ENCODE measurements at regions not wholly inside any gene's neighbourhood (a gene's known extent, or its start where the extent isn't known, plus 50 kb on each side); places are given as distances from the start of the nearest gene placed in this dataset.

DNA sequence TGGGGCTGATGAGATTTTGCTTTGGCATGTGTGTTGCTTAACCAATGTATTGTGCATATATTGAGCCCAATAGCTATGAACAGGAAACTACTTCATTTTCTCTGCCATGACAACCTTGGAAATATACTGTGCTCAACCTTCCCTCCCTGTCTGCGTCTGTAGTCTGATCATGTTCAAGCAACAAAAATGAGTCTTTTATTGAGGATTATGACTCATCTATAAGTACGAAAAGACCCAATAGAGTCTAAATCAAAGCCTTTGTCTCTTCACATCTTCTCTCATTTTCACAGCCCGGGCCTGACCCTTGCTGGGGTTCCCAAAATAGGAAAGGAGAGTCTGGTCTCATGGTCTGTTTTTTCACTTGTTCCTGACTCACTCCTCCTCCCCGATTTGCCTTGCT, 158.2 kb downstream of the CAND1 start:
- no peak for DNase-seq

- no peak for DNase-seq
These were observed 159.3 kb downstream of the CAND1 start for GRCh38 chr12:67428431-67428830.

- DNase-seq, result peak; percentile 60
These were observed 161.7 kb downstream of the CAND1 start for GRCh38 chr12:67430708-67431335.

DNA sequence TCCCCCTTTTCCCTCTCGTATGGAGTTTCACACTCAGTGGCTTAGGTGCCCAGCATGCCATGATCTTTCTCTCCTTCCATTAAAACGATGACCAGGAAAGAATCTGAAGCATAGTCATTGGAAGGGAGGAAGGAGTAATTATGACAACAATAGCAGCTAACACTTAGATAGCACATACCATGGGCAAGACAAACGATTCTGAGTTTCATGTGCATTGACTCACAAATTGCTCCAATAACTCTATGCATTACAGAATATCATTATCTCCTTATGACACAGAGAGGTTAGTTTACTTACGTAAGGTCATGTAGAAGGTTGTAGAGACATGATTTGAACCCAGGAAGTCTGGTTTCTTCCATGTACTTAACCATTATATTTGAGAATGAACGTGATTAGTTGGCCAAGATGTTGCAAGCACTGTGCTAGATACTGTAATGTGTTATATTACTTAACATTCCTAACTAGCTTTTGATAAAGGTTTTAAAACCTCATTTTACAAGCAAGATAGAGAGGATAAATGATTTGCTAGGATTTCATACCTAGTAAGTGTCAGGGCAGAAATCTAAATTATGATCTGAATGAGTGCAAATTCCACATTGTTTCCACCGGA, 162.4 kb downstream of the CAND1 start:
- no peak for DNase-seq

- no peak for DNase-seq
These were observed 164.4 kb downstream of the CAND1 start for GRCh38 chr12:67433385-67434175.

DNA sequence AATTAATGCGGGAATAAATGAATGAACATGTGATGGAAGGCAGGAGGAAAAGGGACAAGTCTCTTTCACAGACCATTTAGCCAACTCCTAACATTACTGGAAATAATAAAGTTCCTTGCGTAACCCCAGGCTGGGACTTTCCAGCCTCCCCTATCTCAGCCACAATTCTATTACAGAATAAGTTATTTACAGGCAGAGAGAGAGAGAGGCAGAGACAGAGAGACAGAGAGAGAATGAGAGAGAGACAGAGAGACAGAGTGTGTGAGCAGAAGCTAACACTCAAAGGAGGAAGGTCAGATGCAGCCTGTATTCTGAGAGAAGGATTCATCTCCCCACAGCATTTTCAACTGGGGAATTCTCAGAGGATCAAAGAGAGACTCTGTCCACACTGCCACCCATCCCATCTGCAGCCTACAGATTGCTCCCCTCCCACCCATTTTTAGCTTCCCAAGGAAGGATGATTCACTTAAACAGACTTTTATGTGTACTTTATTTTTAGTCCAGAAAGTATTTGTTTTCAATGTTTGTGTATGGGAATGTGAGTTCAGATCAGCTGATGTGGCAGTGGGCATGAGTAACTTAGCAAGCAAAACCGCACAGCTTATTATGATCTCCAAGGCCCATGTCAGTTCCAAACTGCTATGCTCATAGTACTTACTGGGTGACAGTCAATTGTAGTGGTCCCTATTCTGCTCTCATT, 165.7 kb downstream of the CAND1 start:
- no peak for DNase-seq

DNA sequence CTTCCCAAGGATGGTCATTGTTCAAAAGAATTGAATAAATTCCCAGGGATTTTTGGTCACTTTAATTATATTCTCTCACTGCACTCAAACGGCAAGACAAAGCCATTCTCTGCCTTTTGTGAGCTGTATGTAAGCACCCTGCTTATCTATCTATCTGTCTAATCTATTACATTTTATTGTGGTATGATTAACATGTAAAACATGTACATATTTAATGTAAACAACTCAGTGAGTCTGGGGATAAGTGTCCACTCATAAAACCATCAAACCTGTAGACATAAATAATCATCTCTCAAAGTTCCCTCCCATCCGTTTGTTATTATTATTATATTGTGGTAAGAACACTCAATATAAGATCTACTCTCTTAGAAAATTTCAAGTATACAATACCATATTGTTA, 167.1 kb downstream of the CAND1 start:
- DNase-seq, result no peak

GRCh38 chr12:67437011-67437410, 167.9 kb downstream of the CAND1 start:
- DNase-seq, result no peak

GRCh38 chr12:67439611-67440010, 170.5 kb downstream of the CAND1 start:
- no peak for DNase-seq

DNA sequence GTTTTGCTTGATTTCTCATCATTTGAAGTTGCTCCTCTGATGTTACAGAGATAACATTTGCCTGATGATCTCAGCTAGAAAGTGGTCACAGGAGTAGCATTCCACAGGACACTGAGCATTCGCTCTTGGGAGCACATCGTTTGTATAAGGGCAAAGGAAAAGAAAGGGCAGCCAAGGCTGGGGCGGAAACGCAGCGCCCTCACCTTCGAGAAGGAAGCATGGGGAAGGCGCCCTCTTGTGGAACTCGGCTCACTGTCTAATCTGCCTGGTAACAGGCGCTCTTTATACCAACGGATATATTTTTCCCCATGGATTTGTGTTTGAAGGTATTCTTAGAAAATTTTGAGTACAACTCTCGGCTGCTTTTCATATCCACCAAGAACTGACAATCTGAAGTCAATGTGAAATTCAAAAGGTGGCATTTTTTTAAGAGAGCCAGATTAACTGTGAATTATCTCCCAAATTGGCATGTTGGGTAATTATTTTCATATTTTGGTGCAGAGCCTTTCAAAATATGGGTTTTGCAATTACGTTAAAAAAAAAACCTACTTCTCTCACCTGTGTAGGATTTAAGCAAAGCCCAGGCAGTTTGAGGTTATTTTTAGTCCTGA, 172.7 kb downstream of the CAND1 start:
- DNase-seq, result peak; percentile 59

GRCh38 chr12:67442347-67442841, 173.2 kb downstream of the CAND1 start:
- DNase-seq, result peak; percentile 47

GRCh38 chr12:67442896-67443295, 173.7 kb downstream of the CAND1 start:
- peak; percentile 14 for DNase-seq

GRCh38 chr12:67444542-67444941, 175.4 kb downstream of the CAND1 start:
- no peak for DNase-seq

GRCh38 chr12:67446716-67447115, 177.6 kb downstream of the CAND1 start:
- DNase-seq, result no peak

- no peak for DNase-seq
These were observed 178.0 kb downstream of the CAND1 start for GRCh38 chr12:67447180-67447579.

DNA sequence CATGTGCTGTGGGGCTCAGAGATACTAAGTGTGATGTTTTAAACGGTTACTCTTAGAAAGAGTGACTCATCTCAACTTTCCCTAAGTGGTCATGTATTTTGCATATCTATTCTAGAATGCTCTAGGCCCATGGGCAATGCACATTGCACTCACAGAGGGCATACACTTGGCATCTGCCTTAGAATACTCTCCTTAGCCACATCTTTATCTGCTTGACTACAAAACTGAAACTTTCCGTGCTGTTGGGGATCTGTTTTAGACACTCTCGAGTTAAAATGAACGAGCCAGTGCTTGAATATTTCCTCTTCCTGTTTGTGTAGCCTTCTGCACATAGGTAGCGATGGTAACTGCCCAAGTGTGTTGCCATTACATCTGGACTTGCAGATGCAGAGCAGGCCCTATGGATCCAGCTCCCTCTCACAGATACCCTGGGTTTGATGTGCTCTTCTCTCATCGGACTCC, 180.5 kb downstream of the CAND1 start:
- DNase-seq, result no peak

GRCh38 chr12:67450441-67450840, 181.3 kb downstream of the CAND1 start:
- DNase-seq, result no peak

DNA sequence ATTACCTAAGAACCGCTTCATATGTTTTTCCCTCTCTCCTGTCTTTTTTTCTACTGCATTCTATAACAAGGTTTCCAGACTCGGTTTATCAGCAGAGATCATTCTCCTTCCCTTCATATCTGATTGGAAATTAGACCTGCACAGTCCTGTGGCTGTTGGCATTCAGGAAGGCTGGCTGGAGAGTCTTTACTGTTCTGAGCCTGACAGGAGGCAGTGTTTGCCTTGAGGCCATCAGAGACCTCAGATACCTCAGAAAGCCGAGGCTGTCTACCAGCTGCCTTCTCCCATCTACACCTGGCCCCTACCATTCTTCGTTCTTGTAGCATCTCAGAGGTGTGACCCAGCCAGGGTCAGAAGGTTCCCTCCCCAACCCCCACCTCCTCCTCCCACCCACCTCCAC, 182.0 kb downstream of the CAND1 start:
- no peak for DNase-seq

DNA sequence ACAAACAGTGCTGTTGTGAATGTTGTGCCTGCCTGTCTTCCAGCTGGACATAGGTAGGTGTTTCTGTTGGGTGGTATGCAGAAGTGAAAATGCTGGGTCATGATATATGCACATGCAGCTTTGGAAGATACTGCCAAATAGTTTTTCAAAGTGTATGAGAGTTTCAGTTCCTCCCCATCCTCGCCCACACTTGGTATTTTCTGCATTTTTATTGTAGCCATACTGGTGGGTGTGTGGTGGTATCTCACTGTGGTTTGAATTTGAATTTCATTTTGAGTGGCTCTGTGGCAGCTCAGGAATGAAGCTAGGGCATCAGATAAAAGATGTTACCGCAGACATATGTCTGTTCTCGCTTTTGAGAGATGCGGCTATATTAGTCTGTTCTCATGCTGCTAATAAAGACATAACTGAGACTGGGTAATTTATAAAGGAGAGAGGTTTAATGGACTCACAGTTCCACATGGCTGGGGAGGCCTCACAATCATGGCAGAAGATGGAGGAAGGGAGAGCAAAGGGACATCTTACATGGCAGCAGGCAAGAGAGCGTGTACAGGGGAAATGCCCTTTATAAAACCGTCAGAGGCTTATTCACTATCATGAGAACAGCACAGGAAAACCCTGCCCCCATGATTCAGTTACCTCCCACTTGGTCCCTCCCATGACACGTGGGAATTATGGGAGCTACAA, 183.1 kb downstream of the CAND1 start:
- no peak for DNase-seq

GRCh38 chr12:67453191-67453590, 184.0 kb downstream of the CAND1 start:
- no peak for DNase-seq

DNA sequence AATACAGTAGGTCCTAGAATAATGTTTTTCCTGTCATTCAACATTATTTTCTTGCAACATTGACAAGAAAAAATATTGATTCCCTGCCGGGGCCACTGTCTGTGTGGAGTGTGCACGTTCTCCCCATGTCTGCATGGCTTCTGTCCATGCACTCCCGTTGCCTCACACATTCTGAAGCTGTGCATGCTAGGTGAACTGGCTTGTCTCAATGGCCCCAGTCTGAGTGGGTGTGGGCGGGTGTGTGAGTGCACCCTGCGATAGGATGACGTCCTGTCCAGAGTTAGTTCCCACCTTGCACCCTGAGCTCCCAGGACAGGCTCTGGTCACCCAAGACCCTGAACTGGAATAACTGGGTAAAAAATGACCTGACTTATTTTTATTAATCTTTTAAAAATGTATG, 186.1 kb downstream of the CAND1 start:
- no peak for DNase-seq

- no peak for DNase-seq
These were observed 187.3 kb downstream of the CAND1 start for GRCh38 chr12:67456431-67456901.
